H9 (cell line): ENCODE measurements at regions not wholly inside any gene's neighbourhood (a gene's known extent, or its start where the extent isn't known, plus 50 kb on each side); places are given as distances from the start of the nearest gene placed in this dataset.

ENCODE experiments used
- DNase-seq: peaks from one replicate; pipeline ENCODE4 v3.0.0-alpha.2; 2017
- H2AFZ ChIP-seq: one replicate; pipeline ENCODE4 v1.6.1; 2013; ENCODE audit warnings: mild to moderate bottlenecking, low read length, control low read depth, moderate library complexity
- H2AK5ac ChIP-seq: 2 replicates; pipeline ENCODE4 v1.6.1; 2013; ENCODE audit warnings: low read length, control low read depth, mixed read lengths; ENCODE audit not compliant: insufficient read length
- H2BK120ac ChIP-seq: one replicate; pipeline ENCODE4 v1.6.1; 2013; ENCODE audit warnings: low read depth, mild to moderate bottlenecking, low read length, control low read depth, inconsistent platforms; ENCODE audit not compliant: poor library complexity, severe bottlenecking
- H2BK12ac ChIP-seq: 2 replicates; pipeline ENCODE4 v1.6.1; 2013; ENCODE audit warnings: low read length, control low read depth, mixed read lengths, low read depth; ENCODE audit not compliant: insufficient read length
- H2BK15ac ChIP-seq: 2 replicates; pipeline ENCODE4 v1.6.1; 2013; ENCODE audit warnings: low read depth, low read length, control low read depth
- H2BK20ac ChIP-seq: one replicate; pipeline ENCODE4 v1.6.1; 2013; ENCODE audit warnings: low read depth, mild to moderate bottlenecking, low read length, control low read depth, inconsistent platforms; ENCODE audit not compliant: poor library complexity, severe bottlenecking
- H2BK5ac ChIP-seq: 2 replicates; pipeline ENCODE4 v1.6.1; 2013; ENCODE audit warnings: low read length, control low read depth, mixed read lengths; ENCODE audit not compliant: insufficient read length
- H3K14ac ChIP-seq: 2 replicates; pipeline ENCODE4 v1.6.1; 2013; ENCODE audit warnings: low read length, control low read depth; ENCODE audit not compliant: insufficient read depth
- H3K18ac ChIP-seq: 2 replicates; pipeline ENCODE4 v1.6.1; 2013; ENCODE audit warnings: low read depth, mild to moderate bottlenecking, mixed read lengths, low read length, control low read depth; ENCODE audit not compliant: insufficient read length
- H3K23ac ChIP-seq: 2 replicates; pipeline ENCODE4 v1.6.1; 2013; ENCODE audit warnings: low read length, control low read depth, mixed read lengths, low read depth; ENCODE audit not compliant: insufficient read length
- H3K23me2 ChIP-seq: 2 replicates; pipeline ENCODE4 v1.6.1; 2013; ENCODE audit warnings: low read depth, mild to moderate bottlenecking, mixed read lengths, low read length, control low read depth; ENCODE audit not compliant: insufficient read length, poor library complexity, severe bottlenecking
- H3K27ac ChIP-seq: 2 replicates; pipeline ENCODE4 v1.5.1; 2013; ENCODE audit warnings: low read length, control low read depth, mixed read lengths, low read depth; ENCODE audit not compliant: insufficient read length
- H3K27me3 ChIP-seq: 2 replicates; pipeline ENCODE4 v1.6.1; 2013; ENCODE audit warnings: low read length, control low read depth, inconsistent platforms; ENCODE audit not compliant: insufficient read depth
- H3K4ac ChIP-seq: 2 replicates; pipeline ENCODE4 v1.6.1; 2013; ENCODE audit warnings: low read depth, mild to moderate bottlenecking, control low read depth, inconsistent platforms, low read length, moderate library complexity
- H3K4me1 ChIP-seq: 2 replicates; pipeline ENCODE4 v1.6.1; 2013; ENCODE audit warnings: low read length, control low read depth, inconsistent platforms; ENCODE audit not compliant: insufficient read depth
- H3K4me2 ChIP-seq: 2 replicates; pipeline ENCODE4 v1.6.1; 2013; ENCODE audit warnings: low read length, control low read depth, mixed read lengths; ENCODE audit not compliant: insufficient read length, insufficient read depth
- H3K56ac ChIP-seq: 2 replicates; pipeline ENCODE4 v1.6.1; 2013; ENCODE audit warnings: low read depth, mild to moderate bottlenecking, mixed read lengths, low read length, control low read depth; ENCODE audit not compliant: insufficient read length
- H3K79me1 ChIP-seq: 2 replicates; pipeline ENCODE4 v1.6.1; 2013; ENCODE audit warnings: low read depth, mild to moderate bottlenecking, moderate library complexity, low read length, control low read depth, inconsistent platforms; ENCODE audit not compliant: insufficient read depth, poor library complexity, severe bottlenecking
- H3K79me2 ChIP-seq: 2 replicates; pipeline ENCODE4 v1.6.1; 2013; ENCODE audit warnings: low read length, control low read depth, inconsistent platforms; ENCODE audit not compliant: insufficient read depth
- H3K9ac ChIP-seq: 2 replicates; pipeline ENCODE4 v1.6.1; 2013; ENCODE audit warnings: low read length, control low read depth, mixed read lengths; ENCODE audit not compliant: insufficient read length; ENCODE audit errors: extremely low read depth
- H3K9me3 ChIP-seq: one replicate; pipeline ENCODE4 v1.6.1; 2013; ENCODE audit warnings: low read depth, low read length, inconsistent platforms; ENCODE audit not compliant: control insufficient read depth
- H3T11ph ChIP-seq: one replicate; pipeline ENCODE4 v1.6.1; 2013; ENCODE audit warnings: mild to moderate bottlenecking, low read length, control low read depth, inconsistent platforms
- H4K20me1 ChIP-seq: one replicate; pipeline ENCODE4 v1.6.1; 2013; ENCODE audit not compliant: control insufficient read depth, insufficient read length, insufficient read depth
- H4K5ac ChIP-seq: 2 replicates; pipeline ENCODE4 v1.6.1; 2013; ENCODE audit warnings: low read depth, mild to moderate bottlenecking, mixed read lengths, low read length, control low read depth; ENCODE audit not compliant: insufficient read length
- H4K8ac ChIP-seq: replicated peaks from 2 replicates; pipeline ENCODE4 v1.6.1; 2013; ENCODE audit warnings: low read length, control low read depth, mixed read lengths, low read depth; ENCODE audit not compliant: insufficient read length
- H4K91ac ChIP-seq: 2 replicates; pipeline ENCODE4 v1.6.1; 2013; ENCODE audit warnings: low read depth, mild to moderate bottlenecking, moderate library complexity, mixed read lengths, low read length, control low read depth; ENCODE audit not compliant: insufficient read length
- H3K27ac Mint-ChIP-seq, 3 experiments: 2 replicates in 2 of 3; 3 replicates in 1 of 3; pipeline ENCODE4 v1.8.0; 2020 to 2021; ENCODE audit warnings: mixed read lengths in 3 of 3, mild to moderate bottlenecking in 1 of 3, moderate library complexity in 1 of 3
- H3K27me3 Mint-ChIP-seq: 2 replicates; pipeline ENCODE4 v1.8.0; 2021; ENCODE audit warnings: low read depth, mild to moderate bottlenecking, moderate library complexity, mixed read lengths
- H3K36me3 Mint-ChIP-seq, 3 experiments: 2 replicates in 2 of 3; 3 replicates in 1 of 3; pipeline ENCODE4 v1.8.0; 2020 to 2021; ENCODE audit warnings: low read depth in 3 of 3, mixed read lengths in 3 of 3; ENCODE audit not compliant: insufficient read depth in 1 of 3
- H3K4me1 Mint-ChIP-seq, 2 experiments: 2 replicates each; pipeline ENCODE4 v1.8.0; 2020; ENCODE audit warnings: mixed read lengths in 2 of 2
- H3K4me3 Mint-ChIP-seq, 2 experiments: 2 replicates in 1 of 2; 3 replicates in 1 of 2; pipeline ENCODE4 v1.8.0; 2020 to 2021; ENCODE audit warnings: mild to moderate bottlenecking in 2 of 2, mixed read lengths in 2 of 2, moderate library complexity in 1 of 2
- H3K9me3 Mint-ChIP-seq, 2 experiments: 2 replicates in 1 of 2; 3 replicates in 1 of 2; pipeline ENCODE4 v1.8.0; 2020; ENCODE audit warnings: mild to moderate bottlenecking in 2 of 2, mixed read lengths in 2 of 2, moderate library complexity in 1 of 2
- CTCF ChIP-seq: fragments of 200-600 bp; sonication (generic); conservative IDR thresholded peaks from 3 replicates; pipeline ENCODE4 v1.8.0; 2021; ENCODE audit warnings: antibody characterized with exemption, mild to moderate bottlenecking
- WGBS: extraction: QIAGEN DNeasy Blood & Tissue Kit; methylation state at CpG from one replicate; pipeline ENCODE4 v1.1.7; 2013; ENCODE audit warnings: missing lambda C conversion rate, low lambda C conversion rate, mixed read lengths; ENCODE audit not compliant: insufficient read length; ENCODE audit errors: extremely low coverage; 5-methylcytosine and 5-hydroxymethylcytosine counted together

- Histone ChIP-seq H2BK15ac (no peak overlapping the region), H3K4ac (no peak overlapping the region), H3K27me3 (no peaks in the 10 kb centered on the region), H3K4me2 (no peak overlapping the region), H3K79me2 (no peaks in the 10 kb centered on the region), H3T11ph (no peak overlapping the region), H3K56ac (no peak overlapping the region), H4K91ac (no peak overlapping the region), H3K23me2 (no peaks in the 10 kb centered on the region), H4K8ac (no peak overlapping the region), H2AK5ac (no peak overlapping the region), H3K23ac (no peak overlapping the region), H2BK20ac (no peak overlapping the region), H3K9me3 (no peaks in the 10 kb centered on the region), H3K4me1 (no peaks in the 10 kb centered on the region), H2AFZ (no peak overlapping the region), H3K9ac (no peak overlapping the region), H3K14ac (no peak overlapping the region), H2BK120ac (no peak overlapping the region), H2BK12ac (no peak overlapping the region), H3K27ac (no peak overlapping the region), H3K18ac (no peak overlapping the region), H2BK5ac (no peak overlapping the region), H4K20me1 (no peaks in the 10 kb centered on the region), H4K5ac (no peak overlapping the region), H3K79me1 (no peaks in the 10 kb centered on the region)
- no peak for DNase-seq
- Mint-ChIP-seq H3K9me3 (0 out of 5 replicates have a peak, but pooled peaks cover 2 to 3% of the 10 kb centered on the region in 2 experiments), H3K36me3 (peaks cover 0 to 9% (median 2%) of the 10 kb centered on the region in 3 experiments; a peak in 2 of 7 replicates), H3K4me3 (no peak overlapping the region), H3K27me3 (peaks cover 3% of the 10 kb centered on the region), H3K4me1 (no peaks in the 10 kb centered on the region), H3K27ac (no peak overlapping the region)
- no CpG with 5 or more reads among the region's 3 CpGs for WGBS
- TF ChIP-seq CTCF: no peak
Observed at GRCh38 chr11:104738918-104739317, 159.3 kb downstream of the CASP12 start.
